ENCODE measurements at regions not wholly inside any gene's neighbourhood (a gene's known extent, or its start where the extent isn't known, plus 50 kb on each side); places are given as distances from the start of the nearest gene placed in this dataset.

DNA sequence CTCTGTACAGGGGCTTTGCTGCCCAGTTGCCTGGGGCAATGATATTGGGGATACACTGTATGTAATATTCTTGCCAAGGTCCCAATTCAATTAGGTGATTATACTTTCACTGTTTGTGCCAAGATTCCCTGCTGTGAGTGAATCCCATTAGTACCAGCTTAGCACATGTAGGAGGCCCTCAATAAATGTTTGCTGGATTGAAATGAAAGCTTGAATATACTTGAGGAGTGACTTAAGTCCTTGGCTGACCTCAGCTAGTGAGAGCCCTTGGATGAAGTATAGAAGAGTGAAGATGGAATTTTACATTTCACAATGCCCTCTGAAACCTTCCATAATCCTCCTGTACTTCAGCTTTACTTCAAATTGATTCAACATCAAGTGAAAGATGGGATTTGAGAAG lies 102.9 kb downstream of the GATA6 start:
- Histone ChIP-seq H3K36me3 (ENCODE audit: insufficient read depth, low read length) (no peaks in the 10 kb centered on the region), H3K9me3 (ENCODE audit: control insufficient read depth, insufficient read depth, low read length) (no peaks in the 10 kb centered on the region), H3K4me1 (ENCODE audit: insufficient read depth, low read length) (no peaks in the 10 kb centered on the region), H3K9ac (ENCODE audit: low read depth, low read length) (no peak overlapping the region)

DNA sequence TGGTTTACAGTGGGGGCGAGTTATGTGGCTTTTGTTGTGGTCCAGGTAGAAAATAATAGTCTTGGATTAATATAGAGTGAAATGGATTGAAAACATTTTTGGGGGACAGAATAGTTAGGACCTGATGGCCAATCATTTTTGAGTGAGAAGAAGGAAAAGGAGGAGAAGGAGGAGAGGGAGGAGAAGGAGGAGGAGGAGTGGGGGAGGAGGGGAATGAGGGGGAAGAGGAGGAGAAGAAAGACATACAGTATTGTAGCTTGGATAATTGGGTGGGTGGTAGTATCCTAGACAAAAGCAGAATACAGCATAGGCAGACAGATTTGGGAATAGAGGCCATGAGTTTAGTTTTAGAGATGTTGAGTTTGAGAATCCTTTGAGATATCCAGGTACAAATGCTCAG lies 101.6 kb downstream of the GATA6 start:
- H3K4me1 ChIP-seq (ENCODE audit: insufficient read depth, low read length): no peaks in the 10 kb centered on the region
- H3K36me3 ChIP-seq (ENCODE audit: insufficient read depth, low read length): no peaks in the 10 kb centered on the region
- H3K9ac ChIP-seq (ENCODE audit: low read depth, low read length): no peak overlapping the region
- no peaks in the 10 kb centered on the region for H3K9me3 ChIP-seq (ENCODE audit: control insufficient read depth, insufficient read depth, low read length)

DNA sequence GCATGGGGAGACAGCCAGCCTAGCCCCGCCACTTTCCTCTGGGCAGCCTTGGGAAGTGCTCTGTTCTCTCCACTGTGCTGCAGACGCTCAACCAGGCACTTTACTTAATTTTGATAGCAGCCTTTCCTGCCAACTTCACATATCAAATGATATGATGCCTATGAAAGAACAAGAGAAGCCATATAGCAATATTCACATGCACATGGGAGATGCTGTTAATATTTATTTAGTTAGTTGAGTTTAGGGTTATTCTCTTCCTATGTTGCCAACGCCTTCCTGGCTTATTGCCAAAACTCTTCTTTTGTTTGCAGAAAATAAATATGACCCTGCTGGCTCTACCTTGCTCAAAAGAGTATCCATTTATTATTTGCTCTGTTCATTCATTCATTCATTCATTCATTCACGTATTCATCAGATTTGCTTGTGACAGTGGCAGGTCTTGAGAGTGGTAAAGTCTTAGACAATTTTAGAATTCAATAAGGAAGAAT lies 99.3 kb downstream of the GATA6 start:
- H3K4me1 ChIP-seq (ENCODE audit: insufficient read depth, low read length): no peaks in the 10 kb centered on the region
- no peak overlapping the region for H3K9ac ChIP-seq (ENCODE audit: low read depth, low read length)
- no peaks in the 10 kb centered on the region for H3K9me3 ChIP-seq (ENCODE audit: control insufficient read depth, insufficient read depth, low read length)
- no peaks in the 10 kb centered on the region for H3K36me3 ChIP-seq (ENCODE audit: insufficient read depth, low read length)

DNA sequence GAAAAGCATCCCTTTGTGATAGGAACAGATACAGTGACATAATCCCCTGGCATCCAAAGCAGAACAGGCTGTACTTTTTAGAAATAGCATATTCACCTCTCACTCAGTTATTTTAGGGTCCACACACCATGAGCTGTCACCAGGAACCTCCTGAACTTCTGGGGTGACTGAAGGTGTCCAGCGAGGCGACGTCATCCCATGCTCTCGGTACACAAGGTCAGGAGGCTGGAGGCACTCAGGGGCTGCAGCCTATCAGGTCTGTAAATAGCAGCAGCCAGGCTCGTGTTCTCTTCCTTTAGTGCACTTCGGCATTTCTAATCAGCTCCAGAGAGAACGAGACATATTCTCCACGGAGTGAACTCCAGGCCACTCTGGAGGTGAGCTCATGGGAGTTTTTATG lies 98.3 kb downstream of the GATA6 start:
- no peaks in the 10 kb centered on the region for H3K36me3 ChIP-seq (ENCODE audit: insufficient read depth, low read length)
- no peak overlapping the region for H3K9ac ChIP-seq (ENCODE audit: low read depth, low read length)
- H3K9me3 ChIP-seq (ENCODE audit: control insufficient read depth, insufficient read depth, low read length): no peaks in the 10 kb centered on the region
- H3K4me1 ChIP-seq (ENCODE audit: insufficient read depth, low read length): no peaks in the 10 kb centered on the region

DNA sequence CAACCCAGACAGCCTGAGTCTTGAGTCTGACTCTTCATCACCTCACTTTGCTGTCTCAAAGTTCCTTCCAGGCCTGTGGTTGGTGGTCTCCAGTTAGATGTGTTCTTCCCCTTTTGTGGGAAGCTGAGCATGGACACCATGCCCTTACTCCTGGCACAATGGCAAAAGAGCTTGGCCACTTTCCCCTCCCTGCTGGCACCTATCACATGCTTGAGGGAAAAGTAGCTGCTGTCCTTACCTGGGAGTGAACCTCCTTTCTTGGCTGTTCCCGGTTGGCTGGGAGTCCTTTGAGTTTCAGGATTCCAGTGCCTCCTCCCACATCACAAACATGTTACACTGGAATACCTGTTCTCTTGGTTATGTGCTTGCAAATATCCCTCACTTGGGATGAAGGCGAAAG lies 97.8 kb downstream of the GATA6 start:
- Histone ChIP-seq H3K4me1 (ENCODE audit: insufficient read depth, low read length) (no peaks in the 10 kb centered on the region), H3K36me3 (ENCODE audit: insufficient read depth, low read length) (no peaks in the 10 kb centered on the region), H3K9me3 (ENCODE audit: control insufficient read depth, insufficient read depth, low read length) (no peaks in the 10 kb centered on the region), H3K9ac (ENCODE audit: low read depth, low read length) (no peak overlapping the region)

DNA sequence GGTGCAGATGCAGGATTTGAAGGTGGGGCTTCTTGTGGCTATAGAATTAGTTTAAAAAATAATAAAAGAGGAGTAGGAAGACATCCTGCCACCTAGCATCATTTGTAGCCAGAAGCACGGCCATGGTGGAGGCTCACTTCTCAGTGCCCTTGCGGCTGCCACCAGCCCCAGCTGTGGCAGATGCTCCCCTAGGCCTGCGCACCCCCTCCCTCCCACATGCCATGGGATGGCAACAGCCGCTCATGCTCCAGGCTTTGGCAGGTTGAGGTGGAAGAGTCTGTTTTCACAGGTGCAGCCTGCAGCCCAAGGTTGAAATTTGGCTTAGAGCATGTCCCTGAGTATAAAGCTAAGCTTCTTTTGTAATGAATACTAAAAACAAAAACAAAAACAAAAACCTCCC lies 96.4 kb downstream of the GATA6 start:
- H3K9ac ChIP-seq (ENCODE audit: low read depth, low read length): no peak overlapping the region
- H3K36me3 ChIP-seq (ENCODE audit: insufficient read depth, low read length): no peaks in the 10 kb centered on the region
- no peaks in the 10 kb centered on the region for H3K4me1 ChIP-seq (ENCODE audit: insufficient read depth, low read length)
- no peaks in the 10 kb centered on the region for H3K9me3 ChIP-seq (ENCODE audit: control insufficient read depth, insufficient read depth, low read length)

DNA sequence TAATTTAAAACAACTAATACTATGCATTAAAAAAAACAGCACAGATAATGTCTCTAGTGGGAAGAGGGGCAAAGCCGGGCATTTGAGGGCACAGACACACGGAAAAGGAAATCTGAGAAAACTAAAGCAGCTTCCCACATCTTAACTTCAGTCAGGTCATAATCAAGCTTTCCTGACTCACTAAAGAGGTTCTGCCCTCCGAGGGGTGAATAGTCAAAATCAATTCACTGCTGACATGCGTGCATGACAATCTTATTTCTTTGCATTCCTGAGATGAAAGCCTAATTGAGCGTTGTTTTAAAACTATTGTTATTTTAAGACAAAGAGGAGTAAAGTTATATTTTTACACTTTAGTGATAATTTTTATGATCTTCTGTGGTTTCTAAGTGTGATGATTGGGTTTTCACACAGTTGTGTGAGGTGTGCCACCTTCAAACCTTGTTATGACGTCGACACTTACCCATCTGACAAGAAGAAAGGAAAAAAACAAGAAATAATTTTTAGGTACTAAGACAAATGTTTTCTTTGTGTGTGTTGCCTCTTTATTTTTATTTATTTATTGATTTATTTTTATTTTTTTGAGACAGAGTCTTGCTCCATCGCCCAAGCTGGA lies 90.9 kb downstream of the GATA6 start:
- no peaks in the 10 kb centered on the region for H3K4me1 ChIP-seq (ENCODE audit: insufficient read depth, low read length)
- H3K9ac ChIP-seq (ENCODE audit: low read depth, low read length): no peak overlapping the region
- no peaks in the 10 kb centered on the region for H3K9me3 ChIP-seq (ENCODE audit: control insufficient read depth, insufficient read depth, low read length)
- H3K36me3 ChIP-seq (ENCODE audit: insufficient read depth, low read length): no peaks in the 10 kb centered on the region

DNA sequence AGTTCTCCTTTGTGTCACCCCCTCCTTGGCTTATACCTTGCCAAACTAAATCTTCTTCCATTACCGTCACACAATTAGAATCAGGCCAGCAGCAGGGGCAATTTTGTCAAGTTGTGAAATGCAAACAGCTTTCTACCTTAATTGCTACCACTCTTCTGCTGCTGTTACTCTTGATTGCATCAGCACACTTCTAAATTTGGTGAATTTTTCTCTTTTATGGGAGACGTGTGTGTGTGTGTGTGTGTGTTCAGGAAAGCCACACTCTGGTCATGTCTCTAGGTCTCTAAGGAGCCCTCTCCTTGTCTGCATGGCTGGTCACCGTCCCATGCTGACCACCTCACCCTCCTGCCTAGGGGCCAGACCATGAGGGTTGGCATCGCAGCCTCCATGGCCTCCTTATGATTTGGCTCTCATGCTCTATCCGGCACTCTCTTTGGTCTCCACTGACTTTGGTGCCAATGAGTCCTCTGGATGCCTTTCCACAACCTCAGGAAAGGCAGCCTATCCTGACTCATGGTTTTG lies 87.7 kb downstream of the GATA6 start:
- H3K4me1 ChIP-seq (ENCODE audit: insufficient read depth, low read length): no peaks in the 10 kb centered on the region
- H3K9me3 ChIP-seq (ENCODE audit: control insufficient read depth, insufficient read depth, low read length): no peaks in the 10 kb centered on the region
- H3K9ac ChIP-seq (ENCODE audit: low read depth, low read length): no peak overlapping the region
- H3K36me3 ChIP-seq (ENCODE audit: insufficient read depth, low read length): no peaks in the 10 kb centered on the region

DNA sequence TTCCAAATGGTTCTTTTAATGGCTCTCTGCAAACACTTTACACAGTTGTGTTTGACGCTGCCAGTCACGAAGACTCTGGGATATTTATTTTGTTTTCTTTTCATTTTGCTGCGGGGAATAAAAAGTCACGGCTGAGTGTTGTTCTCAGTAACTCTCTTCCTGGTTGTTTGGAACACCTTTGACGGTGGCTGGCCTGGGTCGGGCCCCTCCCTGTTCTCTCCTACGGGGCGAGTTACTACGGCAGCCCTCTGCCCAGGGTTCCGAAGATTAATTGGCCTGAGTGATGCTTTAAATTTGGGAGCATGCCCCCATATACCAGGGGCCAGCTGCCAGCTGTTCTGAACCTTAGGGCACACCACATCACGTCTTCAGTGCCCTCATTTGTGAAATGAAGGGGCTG lies 84.7 kb downstream of the GATA6 start:
- no peaks in the 10 kb centered on the region for H3K36me3 ChIP-seq (ENCODE audit: insufficient read depth, low read length)
- no peaks in the 10 kb centered on the region for H3K4me1 ChIP-seq (ENCODE audit: insufficient read depth, low read length)
- H3K9me3 ChIP-seq (ENCODE audit: control insufficient read depth, insufficient read depth, low read length): no peaks in the 10 kb centered on the region
- no peak overlapping the region for H3K9ac ChIP-seq (ENCODE audit: low read depth, low read length)

DNA sequence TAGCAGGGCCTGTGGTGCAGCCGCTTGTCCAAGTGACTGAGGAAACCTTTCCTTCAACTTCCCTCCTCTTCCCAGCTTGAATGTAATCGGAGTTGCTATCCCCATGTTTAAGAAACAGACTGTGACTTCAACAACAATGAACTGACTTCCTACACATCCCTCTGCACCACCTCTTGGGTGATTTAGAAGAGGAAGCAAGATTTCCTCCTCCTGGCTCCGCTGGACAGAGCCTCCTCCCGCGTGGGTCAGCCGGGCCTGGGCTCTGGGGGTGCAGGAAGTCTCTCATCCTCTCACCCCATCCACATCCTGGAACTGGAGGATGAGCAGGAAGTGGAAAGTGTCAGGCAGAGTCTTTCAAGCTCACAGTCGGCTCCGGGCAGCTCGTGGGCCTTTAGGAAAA lies 84.3 kb downstream of the GATA6 start:
- Histone ChIP-seq H3K9me3 (ENCODE audit: control insufficient read depth, insufficient read depth, low read length) (no peaks in the 10 kb centered on the region), H3K9ac (ENCODE audit: low read depth, low read length) (no peak overlapping the region)

DNA sequence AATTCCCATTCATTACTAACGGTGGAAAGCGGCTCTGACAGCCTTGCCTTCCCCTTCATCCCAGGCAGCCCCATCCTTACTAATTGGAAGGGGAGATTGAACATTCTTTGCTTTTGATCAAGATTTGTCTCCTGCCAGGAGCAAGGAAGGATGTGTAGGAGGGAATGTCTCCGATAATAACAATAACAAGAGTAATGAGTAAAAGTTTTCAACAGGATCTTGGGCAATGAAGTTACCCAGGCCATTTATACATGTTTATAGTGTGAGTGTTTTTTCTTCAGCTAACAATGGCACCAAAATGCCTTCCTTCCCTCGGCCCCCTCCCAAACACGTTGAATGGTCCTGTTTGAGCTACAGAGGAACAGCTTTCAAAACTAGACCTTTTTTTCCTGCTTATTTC lies 83.8 kb downstream of the GATA6 start:
- H3K9me3 ChIP-seq (ENCODE audit: control insufficient read depth, insufficient read depth, low read length): no peaks in the 10 kb centered on the region
- no peaks in the 10 kb centered on the region for H3K4me1 ChIP-seq (ENCODE audit: insufficient read depth, low read length)
- H3K36me3 ChIP-seq (ENCODE audit: insufficient read depth, low read length): no peaks in the 10 kb centered on the region
- no peak overlapping the region for H3K9ac ChIP-seq (ENCODE audit: low read depth, low read length)

More for the DNA sequence above, 84.3 kb downstream of the GATA6 start:
- H3K4me1 ChIP-seq (ENCODE audit: insufficient read depth, low read length): no peaks in the 10 kb centered on the region
- H3K36me3 ChIP-seq (ENCODE audit: insufficient read depth, low read length): no peaks in the 10 kb centered on the region
